ENCODE measurements at regions not wholly inside any gene's neighbourhood (a gene's known extent, or its start where the extent isn't known, plus 50 kb on each side); places are given as distances from the start of the nearest gene placed in this dataset.
A peak's percentile ranks its signal among the peaks of the same experiment; 100 is the strongest.

GRCh38 chr3:161156936-161157335 lies 51.8 kb upstream of the B3GALNT1 start:
- no peak for DNase-seq (ENCODE audit: low read depth)

GRCh38 chr3:161161603-161162002 lies 56.5 kb upstream of the B3GALNT1 start:
- DNase-seq (ENCODE audit: low read depth): no peak

- DNase-seq (ENCODE audit: low read depth): peak; percentile 94
Measured at GRCh38 chr3:161163297-161163696, 57.8 kb upstream of the NMD3 start.

- no peak for DNase-seq (ENCODE audit: low read depth)
Measured at GRCh38 chr3:161166051-161166450, 55.1 kb upstream of the NMD3 start.

- peak; percentile 81 for DNase-seq (ENCODE audit: low read depth)
Measured at GRCh38 chr3:161171113-161171512, 50.0 kb upstream of the NMD3 start.

All from fibroblast of gingiva (primary cell).